NCI-H1694 treated with DMSO at 0.1 percent for 48 hours (cell line): ENCODE measurements at regions not wholly inside any gene's neighbourhood (a gene's known extent, or its start where the extent isn't known, plus 50 kb on each side); places are given as distances from the start of the nearest gene placed in this dataset.
"Not testable (repeated sequence)": the region's sequence is repeated elsewhere in the genome, so short reads cannot be mapped to it uniquely, and the experiment has no call there.

Experiments used
- DNase-seq: peaks from one replicate; lab custom pipeline; 2025; lab: John Stamatoyannopoulos, UW

DNA sequence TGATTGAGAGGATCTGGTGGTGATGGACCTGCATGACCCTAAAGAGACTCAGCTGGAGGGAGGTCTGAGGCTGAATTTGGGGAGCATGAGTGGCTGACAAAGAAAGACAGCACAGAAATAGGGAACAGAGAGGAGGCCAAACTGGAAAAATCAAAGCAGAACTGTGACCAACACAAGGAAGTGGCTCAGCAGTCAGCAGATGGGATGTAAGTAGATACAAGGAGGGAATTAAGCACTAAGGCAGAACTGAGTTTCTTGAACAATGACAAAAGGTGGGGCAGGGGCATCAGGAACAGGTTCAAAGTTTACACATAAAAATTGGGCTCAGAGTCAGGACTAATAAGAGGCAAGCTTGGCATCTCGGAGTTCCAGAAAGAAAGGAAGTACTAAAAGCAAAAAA is 144.3 kb upstream of the KLF3 start:
- DNase-seq = no peak

DNA sequence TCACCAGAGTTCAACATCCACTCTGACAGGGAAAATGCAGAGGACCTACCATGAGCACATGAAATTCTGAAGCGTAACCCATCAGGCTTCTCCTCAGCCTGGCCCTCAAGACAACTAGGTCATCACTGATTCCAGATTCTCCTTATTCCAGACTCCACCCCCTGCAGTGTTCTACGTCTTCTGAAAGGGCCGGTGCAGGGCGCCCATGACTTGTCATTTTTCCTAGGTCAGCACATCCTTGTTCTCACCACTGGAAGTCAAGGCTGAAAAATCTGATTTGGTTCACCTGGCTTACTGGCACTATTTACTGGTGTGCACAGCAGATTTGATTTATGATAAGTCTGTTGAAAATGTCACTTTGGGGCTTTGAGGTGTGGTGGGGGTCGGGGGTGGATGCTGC is 140.9 kb upstream of the KLF3 start:
- no peak for DNase-seq

- no peak for DNase-seq
Measured at GRCh38 chr4:38523524-38524448, 140.2 kb upstream of the KLF3 start.

GRCh38 chr4:38526412-38526811 is 137.6 kb upstream of the KLF3 start:
- no peak for DNase-seq

DNA sequence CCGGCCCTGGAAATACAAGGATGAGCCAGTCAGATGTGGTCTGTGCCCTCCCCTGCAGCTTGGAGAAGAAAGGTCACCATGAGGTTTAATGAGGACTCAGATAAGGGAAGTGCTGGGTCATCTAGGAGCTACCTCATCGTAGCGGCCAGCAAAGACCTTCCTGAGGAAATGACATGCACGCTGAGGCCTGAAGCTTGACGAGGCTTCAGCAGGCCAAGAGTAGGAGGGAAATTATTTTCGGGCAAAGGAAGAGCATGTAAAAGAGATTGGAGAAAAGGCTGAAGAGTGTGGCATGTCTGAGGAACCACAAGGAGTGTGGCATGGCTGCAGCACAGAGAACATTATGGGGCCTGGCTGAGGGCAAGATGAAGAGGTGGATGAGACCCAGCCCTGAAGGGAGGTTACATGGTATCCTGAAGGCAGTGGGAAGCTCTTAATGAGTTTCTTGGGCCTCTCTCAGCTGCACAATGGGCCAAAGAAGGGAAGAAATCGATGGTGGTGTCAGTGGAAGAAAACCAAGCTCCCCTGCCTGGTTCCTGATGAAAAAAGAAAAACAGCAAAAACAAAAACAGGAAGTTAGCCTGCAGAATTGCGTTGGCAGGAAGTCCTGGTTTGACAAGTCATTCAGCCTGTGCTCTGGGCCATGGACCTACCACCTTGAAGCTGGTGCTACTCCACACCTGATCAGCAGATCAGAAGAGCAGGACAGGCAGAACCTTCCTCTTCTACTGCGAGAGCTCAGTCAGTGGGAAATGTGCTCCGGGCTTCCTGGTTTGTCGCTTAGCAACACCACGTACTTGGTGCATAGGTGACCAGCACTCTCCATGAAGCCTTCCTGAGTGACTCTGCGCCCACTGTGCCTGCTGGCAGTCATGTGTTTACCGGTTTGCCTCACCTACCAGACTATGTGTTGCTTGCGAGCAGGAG is 134.5 kb upstream of the KLF3 start:
- no peak for DNase-seq

- no peak for DNase-seq
Measured at GRCh38 chr4:38530486-38530885, 133.5 kb upstream of the KLF3 start.

GRCh38 chr4:38531141-38531727 is 132.8 kb upstream of the KLF3 start:
- DNase-seq = no peak

- no peak for DNase-seq
Measured at GRCh38 chr4:38532908-38533499, 131.0 kb upstream of the KLF3 start.

GRCh38 chr4:38534344-38535045 is 129.5 kb upstream of the KLF3 start:
- no peak for DNase-seq

DNA sequence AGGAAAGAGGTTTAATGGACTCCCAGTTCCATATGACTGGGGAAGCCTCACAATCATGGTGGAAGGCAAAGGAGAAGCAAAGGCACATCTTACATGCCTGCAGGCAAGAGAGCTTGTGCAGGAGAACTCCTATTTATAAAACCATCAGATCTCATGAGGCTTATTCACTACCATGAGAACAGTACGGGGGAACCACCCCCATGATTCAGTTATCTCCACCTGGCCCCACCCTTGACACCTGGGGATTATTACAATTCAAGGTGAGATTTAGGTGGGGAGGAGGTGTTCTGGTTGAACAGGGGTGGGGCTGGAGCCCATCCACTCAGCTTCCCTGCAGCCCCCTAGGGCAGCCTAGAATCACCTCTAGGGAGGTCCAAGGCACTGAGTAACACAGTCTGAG is 128.9 kb upstream of the KLF3 start:
- not testable (repeated sequence) for DNase-seq

- DNase-seq = no peak
Measured at GRCh38 chr4:38535717-38536116, 128.3 kb upstream of the KLF3 start.

- no peak for DNase-seq
Measured at GRCh38 chr4:38536716-38537115, 127.3 kb upstream of the KLF3 start.

DNA sequence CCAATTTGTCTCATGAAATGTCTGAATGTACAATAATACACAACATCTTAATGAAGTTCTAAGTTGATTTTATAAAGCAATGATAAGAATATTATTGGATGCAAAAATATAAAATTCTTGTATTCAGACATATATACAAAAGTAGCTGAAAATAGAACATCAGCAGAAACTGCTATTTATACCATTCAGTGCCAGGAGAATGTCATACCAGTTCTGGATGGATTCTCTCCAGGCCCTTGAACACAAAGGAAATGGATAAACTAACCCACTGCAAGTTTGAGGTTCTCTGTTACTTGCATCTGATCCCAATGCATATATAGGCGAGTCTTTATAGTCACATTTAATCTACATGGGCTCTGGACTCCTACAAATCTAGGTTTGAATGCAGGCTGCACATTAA is 126.3 kb upstream of the KLF3 start:
- DNase-seq = no peak

DNA sequence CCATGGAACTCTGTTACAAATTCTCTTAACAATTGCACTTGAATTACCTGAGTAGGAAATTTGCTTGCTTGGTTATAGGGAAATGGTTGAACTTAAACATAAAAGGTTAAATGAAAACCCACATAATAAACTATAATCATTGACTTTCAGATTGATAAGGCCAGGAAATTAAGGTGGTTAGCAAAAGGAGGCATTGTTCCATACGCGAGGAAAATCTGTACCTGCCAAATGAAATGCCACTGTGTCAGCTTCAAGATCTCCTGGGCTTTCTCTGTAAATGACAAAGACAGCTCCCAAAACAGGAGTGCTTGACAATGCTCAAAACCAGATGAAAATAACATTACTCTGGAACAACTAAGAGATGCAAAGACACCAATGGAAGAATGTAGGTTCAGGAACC is 125.5 kb upstream of the KLF3 start:
- no peak for DNase-seq

GRCh38 chr4:38539501-38539900 is 124.5 kb upstream of the KLF3 start:
- no peak for DNase-seq

DNA sequence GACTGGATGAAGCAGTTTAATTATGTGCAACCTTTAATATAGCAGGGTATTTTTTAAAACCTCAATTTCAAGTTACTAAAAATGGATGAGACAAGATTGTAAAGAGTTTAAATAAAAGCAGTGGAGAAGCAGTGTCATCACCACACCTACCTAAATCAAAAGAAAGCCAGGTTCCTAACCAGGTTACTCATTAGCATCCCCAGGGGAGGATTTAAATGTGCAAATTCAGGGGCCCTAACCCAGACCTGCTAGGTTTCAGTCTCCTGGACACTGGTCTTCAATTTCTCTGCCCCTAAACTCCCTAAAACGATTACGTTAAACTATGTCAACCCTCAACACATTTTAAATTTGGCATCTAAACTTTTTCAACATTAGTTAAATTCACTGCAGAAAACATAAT is 116.9 kb upstream of the KLF3 start:
- no peak for DNase-seq

GRCh38 chr4:38548256-38548655 is 115.7 kb upstream of the KLF3 start:
- DNase-seq = no peak

GRCh38 chr4:38559374-38559773 is 104.6 kb upstream of the KLF3 start:
- no peak for DNase-seq

- no peak for DNase-seq
Measured at GRCh38 chr4:38560340-38560739, 103.7 kb upstream of the KLF3 start.

- no peak for DNase-seq
Measured at GRCh38 chr4:38560768-38561558, 103.0 kb upstream of the KLF3 start.

- no peak for DNase-seq
Measured at GRCh38 chr4:38562751-38563198, 101.2 kb upstream of the KLF3 start.
